Chondrocyte (in vitro differentiated cells): ENCODE measurements at regions not wholly inside any gene's neighbourhood (a gene's known extent, or its start where the extent isn't known, plus 50 kb on each side); places are given as distances from the start of the nearest gene placed in this dataset.

Experiments
- DNase-seq: peaks from one replicate; pipeline ENCODE4 v3.0.0; 2021; ENCODE audit warnings: mixed read lengths, low spot score
- H3K27ac Mint-ChIP-seq: one replicate; pipeline ENCODE4 v1.8.0; 2021; ENCODE audit warnings: mild to moderate bottlenecking, moderate library complexity, mixed read lengths; ENCODE audit not compliant: unreplicated experiment
- H3K27me3 Mint-ChIP-seq: 2 replicates; pipeline ENCODE4 v1.8.0; 2021; ENCODE audit warnings: low read depth, mixed read lengths
- H3K36me3 Mint-ChIP-seq: 2 replicates; pipeline ENCODE4 v1.8.0; 2021; ENCODE audit warnings: low read depth, mixed read lengths
- H3K4me1 Mint-ChIP-seq: 2 replicates; pipeline ENCODE4 v1.8.0; 2021; ENCODE audit warnings: low read depth, mild to moderate bottlenecking, mixed read lengths
- H3K4me3 Mint-ChIP-seq: one replicate; pipeline ENCODE4 v1.8.0; 2021; ENCODE audit warnings: mild to moderate bottlenecking, moderate library complexity, mixed read lengths; ENCODE audit not compliant: unreplicated experiment
- H3K9me3 Mint-ChIP-seq: 2 replicates; pipeline ENCODE4 v1.8.0; 2021; ENCODE audit warnings: low read depth, mixed read lengths
- CTCF ChIP-seq: fragments of 200-600 bp; sonication (generic); IDR thresholded peaks from 2 replicates; pipeline ENCODE4 v1.5.0; 2021; ENCODE audit warnings: antibody characterized with exemption, mild to moderate bottlenecking, moderate library complexity

GRCh38 chr6:22412994-22413393 lies 116.2 kb upstream of the PRL start:
- Mint-ChIP-seq H3K9me3 (no peaks in the 10 kb centered on the region), H3K4me1 (peaks cover 10% of the 10 kb centered on the region), H3K27me3 (no peaks in the 10 kb centered on the region), H3K36me3 (no peaks in the 10 kb centered on the region), H3K27ac (no peak overlapping the region), H3K4me3 (no peak overlapping the region)
- TF ChIP-seq CTCF, result no peak
- DNase-seq, result no peak

GRCh38 chr6:22413681-22414311 lies 117.0 kb upstream of the PRL start:
- Mint-ChIP-seq H3K4me1 (peaks cover 10% of the 10 kb centered on the region), H3K27me3 (no peaks in the 10 kb centered on the region), H3K36me3 (peaks cover 2% of the 10 kb centered on the region), H3K4me3 (no peak overlapping the region), H3K27ac (peak overlapping the region; percentile 27), H3K9me3 (peaks cover 8% of the 10 kb centered on the region)
- peak; percentile 47 for TF ChIP-seq CTCF
- DNase-seq, result no peak

- no peak for TF ChIP-seq CTCF
- peaks cover 32% of the 10 kb centered on the region for H3K9me3 Mint-ChIP-seq
- no peaks in the 10 kb centered on the region for H3K27me3 Mint-ChIP-seq
- H3K27ac Mint-ChIP-seq, result no peak overlapping the region
- H3K4me1 Mint-ChIP-seq, result peaks cover 4% of the 10 kb centered on the region
- DNase-seq, result no peak
- H3K4me3 Mint-ChIP-seq, result no peak overlapping the region
- H3K36me3 Mint-ChIP-seq, result peaks cover 12% of the 10 kb centered on the region
These were observed 121.9 kb upstream of the PRL start for GRCh38 chr6:22418714-22419113.

GRCh38 chr6:22421198-22421597 lies 124.4 kb upstream of the PRL start:
- H3K4me3 Mint-ChIP-seq, result no peak overlapping the region
- no peak for DNase-seq
- H3K27me3 Mint-ChIP-seq, result no peaks in the 10 kb centered on the region
- peaks cover 12% of the 10 kb centered on the region for H3K36me3 Mint-ChIP-seq
- H3K27ac Mint-ChIP-seq, result no peak overlapping the region
- H3K4me1 Mint-ChIP-seq, result no peaks in the 10 kb centered on the region
- H3K9me3 Mint-ChIP-seq, result peaks cover 32% of the 10 kb centered on the region
- TF ChIP-seq CTCF, result no peak

GRCh38 chr6:22424196-22424595 lies 127.4 kb upstream of the PRL start:
- no peak overlapping the region for H3K27ac Mint-ChIP-seq
- H3K4me3 Mint-ChIP-seq, result no peak overlapping the region
- TF ChIP-seq CTCF, result no peak
- peaks cover 6% of the 10 kb centered on the region for H3K36me3 Mint-ChIP-seq
- H3K27me3 Mint-ChIP-seq, result no peaks in the 10 kb centered on the region
- no peak for DNase-seq
- no peaks in the 10 kb centered on the region for H3K4me1 Mint-ChIP-seq
- peaks cover 20% of the 10 kb centered on the region for H3K9me3 Mint-ChIP-seq
